ENCODE measurements at regions not wholly inside any gene's neighbourhood (a gene's known extent, or its start where the extent isn't known, plus 50 kb on each side); places are given as distances from the start of the nearest gene placed in this dataset.
A peak's percentile ranks its signal among the peaks of the same experiment; 100 is the strongest.

- no TSS peak for BruUV-seq (replicated peaks)
- H3K4me3 Mint-ChIP-seq (ENCODE audit: unreplicated experiment): no peak overlapping the region
- no peaks in the 10 kb centered on the region for H3K4me1 Mint-ChIP-seq (ENCODE audit: insufficient read depth, unreplicated experiment)
- intact Hi-C loops (cut with micrococcal nuclease): no loop called here
- ChIA-PET POLR2A (no interaction called here), CTCF (interaction anchor here (0.7 to 1.8 kb wide), 2 partner anchors 164 to 312 kb away, joined by 3 to 10 read pairs; no protein-coding TSS in a partner anchor)
- peaks cover 16% of the 10 kb centered on the region for H3K9me3 Mint-ChIP-seq (ENCODE audit: unreplicated experiment)
- no peaks in the 10 kb centered on the region for H3K27me3 Mint-ChIP-seq (ENCODE audit: insufficient read depth, unreplicated experiment)
- no peaks in the 10 kb centered on the region for H3K36me3 Mint-ChIP-seq (ENCODE audit: insufficient read depth, unreplicated experiment)
- DNase-seq (ENCODE audit: unreplicated experiment): peak; percentile 4
- no peak for TF ChIP-seq CTCF (IDR thresholded peaks at IDR 0.05; ENCODE audit: unreplicated experiment)
- H3K27ac Mint-ChIP-seq (ENCODE audit: low read depth, unreplicated experiment): no peak overlapping the region
Measured at GRCh38 chr1:34425785-34426184, 249.1 kb downstream of the C1orf94 start.

- ChIA-PET POLR2A (no interaction called here), CTCF (interaction anchor here (1.8 kb wide), 1 partner anchor 313 kb away, joined by 10 read pairs; no protein-coding TSS in a partner anchor)
- no peak overlapping the region for H3K27ac Mint-ChIP-seq (ENCODE audit: low read depth, unreplicated experiment)
- TF ChIP-seq CTCF (IDR thresholded peaks at IDR 0.05; ENCODE audit: unreplicated experiment): no peak
- no TSS peak for BruUV-seq (replicated peaks)
- H3K4me1 Mint-ChIP-seq (ENCODE audit: insufficient read depth, unreplicated experiment): no peaks in the 10 kb centered on the region
- H3K9me3 Mint-ChIP-seq (ENCODE audit: unreplicated experiment): peaks cover 16% of the 10 kb centered on the region
- intact Hi-C loops (cut with micrococcal nuclease): no loop called here
- peak; percentile 9 for DNase-seq (ENCODE audit: unreplicated experiment)
- H3K4me3 Mint-ChIP-seq (ENCODE audit: unreplicated experiment): no peak overlapping the region
- H3K36me3 Mint-ChIP-seq (ENCODE audit: insufficient read depth, unreplicated experiment): no peaks in the 10 kb centered on the region
- H3K27me3 Mint-ChIP-seq (ENCODE audit: insufficient read depth, unreplicated experiment): no peaks in the 10 kb centered on the region
Measured at GRCh38 chr1:34426325-34426896, 249.7 kb downstream of the C1orf94 start.

GRCh38 chr1:34427170-34427569 is 250.5 kb downstream of the C1orf94 start:
- BruUV-seq (replicated peaks): no TSS peak
- intact Hi-C loops (cut with micrococcal nuclease): no loop called here
- H3K27me3 Mint-ChIP-seq (ENCODE audit: insufficient read depth, unreplicated experiment): no peaks in the 10 kb centered on the region

GRCh38 chr1:34433099-34433498 is 256.4 kb downstream of the C1orf94 start:
- DNase-seq (ENCODE audit: unreplicated experiment): no peak
- Mint-ChIP-seq H3K9me3 (ENCODE audit: unreplicated experiment) (peaks cover 28% of the 10 kb centered on the region), H3K4me1 (ENCODE audit: insufficient read depth, unreplicated experiment) (no peaks in the 10 kb centered on the region), H3K4me3 (ENCODE audit: unreplicated experiment) (no peak overlapping the region), H3K27ac (ENCODE audit: low read depth, unreplicated experiment) (no peak overlapping the region), H3K27me3 (ENCODE audit: insufficient read depth, unreplicated experiment) (no peaks in the 10 kb centered on the region), H3K36me3 (ENCODE audit: insufficient read depth, unreplicated experiment) (no peaks in the 10 kb centered on the region)
- intact Hi-C loops (cut with micrococcal nuclease): loop anchor here (10.0 kb wide), 1 partner anchor 62 kb away; no protein-coding TSS in a partner anchor
- ChIA-PET CTCF (interaction anchor here (0.9 kb wide), 1 partner anchor 18 kb away, joined by 7 read pairs; no protein-coding TSS in a partner anchor), POLR2A (interaction anchor here (0.6 kb wide), 1 partner anchor 17 kb away, joined by 3 read pairs; no protein-coding TSS in a partner anchor)
- TF ChIP-seq CTCF (IDR thresholded peaks at IDR 0.05; ENCODE audit: unreplicated experiment): no peak
- BruUV-seq (replicated peaks): no TSS peak

More at GRCh38 chr1:34427170-34427569, 250.5 kb downstream of the C1orf94 start:
- DNase-seq (ENCODE audit: unreplicated experiment): no peak
- no peak for TF ChIP-seq CTCF (IDR thresholded peaks at IDR 0.05; ENCODE audit: unreplicated experiment)
- POLR2A ChIA-PET: interaction anchor here (0.6 kb wide), 1 partner anchor 32 kb away, joined by 4 read pairs; no protein-coding TSS in a partner anchor
- Mint-ChIP-seq H3K27ac (ENCODE audit: low read depth, unreplicated experiment) (no peak overlapping the region), H3K4me3 (ENCODE audit: unreplicated experiment) (no peak overlapping the region), H3K4me1 (ENCODE audit: insufficient read depth, unreplicated experiment) (no peaks in the 10 kb centered on the region), H3K36me3 (ENCODE audit: insufficient read depth, unreplicated experiment) (no peaks in the 10 kb centered on the region), H3K9me3 (ENCODE audit: unreplicated experiment) (peaks cover 16% of the 10 kb centered on the region)
- CTCF ChIA-PET: interaction anchor here (1.8 kb wide), 1 partner anchor 314 kb away, joined by 10 read pairs; no protein-coding TSS in a partner anchor

Measured in MCF 10A (cell line).